SK-N-SH (cell line): ENCODE measurements at regions not wholly inside any gene's neighbourhood (a gene's known extent, or its start where the extent isn't known, plus 50 kb on each side); places are given as distances from the start of the nearest gene placed in this dataset.

ENCODE experiments used
- CTCF ChIA-PET: fragments of 300-600, 350-600 bp; formaldehyde crosslinking; extraction: SDS; loops from one replicate; lab custom pipeline; 2021; lab: Yijun Ruan, JAX
- POLR2A ChIA-PET: fragments of 350-600 bp; sonication (Branson Sonifier 250); formaldehyde crosslinking; extraction: SDS; loops from one replicate; lab custom pipeline; 2020; ENCODE audit warnings: antibody characterized with exemption, inconsistent platforms; lab: Yijun Ruan, JAX
- DNase-seq: peaks from one replicate; pipeline ENCODE4 v3.0.0; 2012
- H2AFZ ChIP-seq: fragments of 200-600 bp; sonication (generic); 2 replicates; pipeline ENCODE4 v1.8.1; 2016; ENCODE audit warnings: antibody characterized with exemption, mild to moderate bottlenecking, low read depth
- H3F3A ChIP-seq: fragments of 200-600 bp; sonication (generic); replicated peaks from 2 replicates; pipeline ENCODE3; 2016; ENCODE audit warnings: antibody characterized with exemption, mild to moderate bottlenecking; ENCODE audit not compliant: insufficient read depth
- H3K27ac ChIP-seq, 2 experiments: fragments of 200-500 bp in 1 of 2; fragments of 200-600 bp in 1 of 2; sonication (Bioruptor generic) in 1 of 2; sonication (generic), shearing (Covaris generic) in 1 of 2; 2 replicates each; pipeline versions ENCODE4 v1.5.1 to v1.6.1; 2014 to 2016; ENCODE audit warnings: low read depth in 2 of 2, inconsistent platforms in 1 of 2, low read length in 1 of 2, mild to moderate bottlenecking in 1 of 2, mixed read lengths in 1 of 2
- H3K27me3 ChIP-seq: fragments of 200-600 bp; sonication (generic), shearing (Covaris generic); 2 replicates; pipeline ENCODE4 v1.6.1; 2016; ENCODE audit warnings: mixed run types; ENCODE audit not compliant: insufficient read depth
- H3K36me3 ChIP-seq, 2 experiments: fragments of 200-500 bp in 1 of 2; fragments of 200-600 bp in 1 of 2; sonication (Bioruptor generic) in 1 of 2; sonication (generic) in 1 of 2; replicated peaks in 1 of 2; 2 replicates each; pipeline versions ENCODE3 to v1.5.1; 2014 to 2016; ENCODE audit warnings: low read length in 1 of 2, mild to moderate bottlenecking in 1 of 2; ENCODE audit not compliant: insufficient read depth in 2 of 2, control insufficient read depth in 1 of 2
- H3K4me1 ChIP-seq, 2 experiments: fragments of 200-500 bp in 1 of 2; fragments of 200-600 bp in 1 of 2; sonication (Bioruptor generic) in 1 of 2; sonication (generic), shearing (Covaris generic) in 1 of 2; 2 replicates each; pipeline versions ENCODE4 v1.5.1 to v1.6.1; 2014 to 2016; ENCODE audit warnings: low read depth in 1 of 2, low read length in 1 of 2, mixed run types in 1 of 2; ENCODE audit not compliant: insufficient read depth in 2 of 2, control insufficient read depth in 1 of 2
- H3K4me2 ChIP-seq: fragments of 200-600 bp; sonication (generic), shearing (Covaris generic); 2 replicates; pipeline ENCODE4 v1.6.1; 2017; ENCODE audit warnings: mixed run types
- H3K4me3 ChIP-seq, 2 experiments: fragments of 200-500 bp in 1 of 2; fragments of 200-600 bp in 1 of 2; sonication (Bioruptor generic) in 1 of 2; sonication (generic), shearing (Covaris generic) in 1 of 2; 2 replicates each; pipeline versions ENCODE4 v1.5.1 to v1.8.1; 2014 to 2016; ENCODE audit warnings: low read depth in 2 of 2, inconsistent platforms in 1 of 2, low read length in 1 of 2, mild to moderate bottlenecking in 1 of 2, mixed read lengths in 1 of 2, moderate library complexity in 1 of 2
- H3K79me2 ChIP-seq: fragments of 200-600 bp; sonication (generic); 2 replicates; pipeline ENCODE4 v1.8.1; 2017; ENCODE audit warnings: mild to moderate bottlenecking; ENCODE audit not compliant: insufficient read depth
- H3K9ac ChIP-seq: fragments of 200-600 bp; sonication (generic); 2 replicates; pipeline ENCODE4 v1.6.1; 2017; ENCODE audit warnings: mixed run types
- H3K9me2 ChIP-seq: fragments of 200-600 bp; sonication (generic); 2 replicates; pipeline ENCODE4 v1.6.1; 2017; ENCODE audit warnings: mixed run types
- H3K9me3 ChIP-seq: fragments of 200-600 bp; sonication (generic); 2 replicates; pipeline ENCODE4 v1.6.1; 2017; ENCODE audit warnings: mixed run types, mild to moderate bottlenecking, moderate library complexity
- H4K20me1 ChIP-seq: fragments of 200-600 bp; sonication (generic); 2 replicates; pipeline ENCODE4 v1.6.1; 2017; ENCODE audit warnings: mild to moderate bottlenecking, mixed run types; ENCODE audit not compliant: insufficient read depth
- CTCF ChIP-seq: fragments of 200-600 bp; sonication (generic); IDR thresholded peaks from 2 replicates; pipeline ENCODE4 v1.6.1; 2017; ENCODE audit warnings: antibody characterized with exemption, mild to moderate bottlenecking, moderate library complexity
- EP300 ChIP-seq, 2 experiments: IDR thresholded peaks; 2 replicates each; pipeline versions ENCODE4 v1.4.0 to v1.6.1; 2012; ENCODE audit warnings: borderline replicate concordance in 1 of 2, low read depth in 1 of 2, low read length in 1 of 2
- GABPA ChIP-seq: IDR thresholded peaks from 2 replicates; pipeline ENCODE4 v1.4.0; 2012; ENCODE audit warnings: low read depth, mild to moderate bottlenecking
- IRF3 ChIP-seq: fragments of 150-350 bp; IDR thresholded peaks from 2 replicates; pipeline ENCODE4 v1.6.1; 2016; ENCODE audit warnings: mild to moderate bottlenecking, low read depth, low read length
- MXI1 ChIP-seq: IDR thresholded peaks from 2 replicates; pipeline ENCODE4 v1.6.1; 2012; ENCODE audit warnings: mild to moderate bottlenecking, low read depth, low read length, improper control_type of control experiment
- NRF1 ChIP-seq: IDR thresholded peaks from 2 replicates; pipeline ENCODE4 v1.6.1; 2012; ENCODE audit warnings: low read depth, mild to moderate bottlenecking, low read length
- RXRA ChIP-seq: IDR thresholded peaks from 2 replicates; pipeline ENCODE4 v1.4.0; 2012; ENCODE audit warnings: low read depth, mild to moderate bottlenecking, borderline replicate concordance
- SIN3A ChIP-seq: IDR thresholded peaks from 2 replicates; pipeline ENCODE4 v1.6.1; 2012; ENCODE audit warnings: low read depth, mild to moderate bottlenecking, low read length, moderate library complexity, borderline replicate concordance
- TCF12 ChIP-seq: IDR thresholded peaks from 2 replicates; pipeline ENCODE4 v1.4.0; 2012
- TEAD4 ChIP-seq: IDR thresholded peaks from 2 replicates; pipeline ENCODE4 v1.4.0; 2012; ENCODE audit warnings: mild to moderate bottlenecking, borderline replicate concordance; ENCODE audit not compliant: insufficient read depth
- ZBTB33 ChIP-seq: IDR thresholded peaks from 2 replicates; pipeline ENCODE4 v1.4.0; 2012; ENCODE audit warnings: low read depth, borderline replicate concordance
- WGBS: methylation state at CpG from one replicate; pipeline ENCODE4 v1.1.6; 2017; ENCODE audit warnings: low lambda C conversion rate; 5-methylcytosine and 5-hydroxymethylcytosine counted together

GRCh38 chr1:82388679-82389078 is 587.9 kb downstream of the ADGRL2 start:
- H3K9ac ChIP-seq: no peak overlapping the region
- H3K9me2 ChIP-seq: no peaks in the 10 kb centered on the region
- no peak overlapping the region for H3K4me2 ChIP-seq
- ChIA-PET POLR2A (no interaction called here), CTCF (no interaction called here)
- H3K27ac ChIP-seq: no peak overlapping the region
- H3K36me3 ChIP-seq: no peaks in the 10 kb centered on the region
- H3K27me3 ChIP-seq: no peaks in the 10 kb centered on the region
- H4K20me1 ChIP-seq: no peaks in the 10 kb centered on the region
- H3K4me1 ChIP-seq: no peaks in the 10 kb centered on the region
- WGBS: 83% methylated on average over 1 of the region's 1 CpG
- TF ChIP-seq CTCF: no peak
- no peak for TF ChIP-seq TCF12
- no peak for TF ChIP-seq ZBTB33
- no peak for TF ChIP-seq TEAD4
- TF ChIP-seq EP300 (IDR thresholded peaks at IDR 0.05; ENCODE audit: borderline replicate concordance in 1 of 2, low read depth in 1 of 2, low read length in 1 of 2): no peak
- no peak for TF ChIP-seq SIN3A
- TF ChIP-seq GABPA: no peak
- no peak for TF ChIP-seq NRF1
- TF ChIP-seq RXRA: no peak
- H3F3A ChIP-seq: no peaks in the 10 kb centered on the region
- no peaks in the 10 kb centered on the region for H3K9me3 ChIP-seq
- no peak for DNase-seq
- no peaks in the 10 kb centered on the region for H3K79me2 ChIP-seq
- no peak overlapping the region for H2AFZ ChIP-seq
- no peak overlapping the region for H3K4me3 ChIP-seq

- CTCF ChIA-PET: no interaction called here
- no peak overlapping the region for H2AFZ ChIP-seq
- H3F3A ChIP-seq: no peaks in the 10 kb centered on the region
- H3K4me2 ChIP-seq: no peak overlapping the region
- H3K9me3 ChIP-seq: no peaks in the 10 kb centered on the region
- H3K9me2 ChIP-seq: no peaks in the 10 kb centered on the region
- DNase-seq: no peak
- WGBS: 54% methylated on average over 2 of the region's 2 CpGs
- H3K79me2 ChIP-seq: no peaks in the 10 kb centered on the region
- no peak overlapping the region for H3K4me3 ChIP-seq
- H3K27me3 ChIP-seq: no peaks in the 10 kb centered on the region
- H3K4me1 ChIP-seq: no peaks in the 10 kb centered on the region
- no peaks in the 10 kb centered on the region for H3K36me3 ChIP-seq
- no peaks in the 10 kb centered on the region for H4K20me1 ChIP-seq
- POLR2A ChIA-PET: no interaction called here
- no peak for TF ChIP-seq IRF3
- TF ChIP-seq MXI1: no peak
- no peak overlapping the region for H3K9ac ChIP-seq
- no peak overlapping the region for H3K27ac ChIP-seq
These were observed 586.3 kb downstream of the ADGRL2 start for GRCh38 chr1:82387012-82387366.
